GM21381 (cell line): ENCODE measurements at regions not wholly inside any gene's neighbourhood (a gene's known extent, or its start where the extent isn't known, plus 50 kb on each side); places are given as distances from the start of the nearest gene placed in this dataset.

Experiments
- ATAC-seq: cut with Tn5 transposase; IDR thresholded peaks from one replicate; pipeline ENCODE4 v1.9.1; 2021; ENCODE audit warnings: mild to moderate bottlenecking, moderate library complexity; ENCODE audit not compliant: unreplicated experiment

DNA sequence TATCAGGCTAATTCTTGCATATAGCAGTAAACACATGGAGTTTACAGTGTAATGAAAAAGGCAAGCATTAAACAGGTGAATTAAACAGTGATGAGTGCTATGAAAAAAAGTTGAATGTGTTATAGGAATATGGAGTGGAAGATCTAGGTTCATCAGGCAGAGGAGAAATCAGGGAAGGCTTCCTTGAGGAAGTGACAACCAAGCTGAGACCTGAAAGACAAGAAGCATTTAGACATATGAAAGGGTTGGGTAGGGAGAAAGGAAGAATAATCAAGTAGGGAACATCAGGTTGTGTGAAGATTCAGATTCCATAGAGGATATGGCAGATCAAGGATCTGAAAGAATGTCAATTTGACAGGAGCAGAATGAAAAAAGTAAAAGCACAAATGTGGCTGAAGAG is 612.5 kb downstream of the PRELID2 start:
- ATAC-seq, result no peak

DNA sequence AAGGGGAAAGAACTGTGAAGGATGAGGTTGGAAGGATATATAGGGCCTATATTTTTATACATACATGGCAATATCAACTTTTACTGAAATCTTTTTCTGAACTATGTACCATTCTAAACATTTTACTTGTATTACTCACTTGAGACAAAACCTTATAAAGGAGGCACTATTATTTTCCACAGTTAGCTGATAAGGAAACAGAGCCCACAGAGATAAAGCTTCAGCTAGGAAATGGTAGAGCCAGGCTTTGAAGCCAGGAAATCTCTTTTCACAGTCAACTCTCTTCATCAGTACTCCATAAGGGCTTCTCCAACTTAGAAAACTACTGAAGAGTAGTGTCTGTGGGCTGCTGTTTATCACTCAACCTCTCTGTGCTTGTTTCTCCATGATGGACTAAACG is 613.7 kb downstream of the PRELID2 start:
- no peak for ATAC-seq

GRCh38 chr5:145220481-145220880 is 614.7 kb downstream of the PRELID2 start:
- no peak for ATAC-seq

DNA sequence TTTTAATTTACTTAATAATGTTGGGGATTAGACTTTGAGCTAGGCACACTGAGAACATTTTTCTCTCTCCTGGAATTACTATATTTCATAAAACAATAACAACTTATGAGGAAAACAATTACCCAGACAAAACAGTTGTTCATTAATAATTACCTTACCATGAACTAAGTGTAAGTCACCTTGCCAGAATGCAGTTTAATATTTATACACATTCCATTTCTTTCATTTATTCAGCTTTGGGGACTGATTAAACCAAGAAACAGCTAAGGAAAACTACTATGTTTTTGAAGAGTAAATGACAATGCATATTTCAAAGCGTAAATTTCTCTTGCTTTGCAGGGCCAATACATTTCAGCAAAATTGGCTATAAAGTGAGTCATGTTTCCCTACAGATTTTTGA is 616.2 kb downstream of the PRELID2 start:
- ATAC-seq, result no peak

DNA sequence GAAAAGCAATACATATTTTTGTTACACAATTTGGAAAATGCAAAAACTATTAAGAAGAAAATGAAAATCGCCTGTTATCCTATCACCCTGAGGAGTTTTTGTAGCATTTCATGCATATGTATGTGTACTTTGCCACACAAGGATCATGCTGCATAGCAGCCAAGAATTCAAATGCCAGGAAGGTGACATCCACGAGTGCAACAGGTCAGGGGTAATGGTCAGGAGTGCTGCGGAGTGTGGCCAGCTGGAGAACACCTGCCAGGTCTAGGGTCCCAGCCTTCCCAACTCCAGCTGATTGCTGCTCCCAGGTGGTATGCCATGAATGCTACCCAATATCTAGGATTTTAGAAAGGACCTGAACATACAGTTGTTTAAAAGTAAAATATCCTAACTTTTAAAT is 617.1 kb downstream of the PRELID2 start:
- ATAC-seq, result no peak

DNA sequence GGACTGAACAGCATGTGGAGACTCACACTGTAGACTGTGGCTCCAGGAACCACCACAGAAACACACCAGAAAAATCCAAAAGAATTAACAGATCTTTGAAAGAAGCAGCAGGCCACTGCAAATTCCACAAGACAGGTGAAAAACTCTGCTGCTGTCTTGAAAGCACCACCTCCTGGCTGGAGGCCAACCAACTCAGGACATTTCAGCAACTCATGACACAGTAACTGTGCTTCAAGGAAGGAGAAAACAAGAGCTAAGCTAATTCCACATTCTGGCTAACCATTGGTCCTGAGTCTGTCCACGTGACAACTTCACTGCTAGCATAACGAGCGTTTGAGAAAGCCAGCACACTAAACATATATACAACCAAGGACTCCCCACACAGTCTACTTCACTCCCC is 625.1 kb downstream of the PRELID2 start:
- ATAC-seq, result no peak

- ATAC-seq, result no peak
Observed at GRCh38 chr5:145205546-145205945, 629.6 kb downstream of the PRELID2 start.

DNA sequence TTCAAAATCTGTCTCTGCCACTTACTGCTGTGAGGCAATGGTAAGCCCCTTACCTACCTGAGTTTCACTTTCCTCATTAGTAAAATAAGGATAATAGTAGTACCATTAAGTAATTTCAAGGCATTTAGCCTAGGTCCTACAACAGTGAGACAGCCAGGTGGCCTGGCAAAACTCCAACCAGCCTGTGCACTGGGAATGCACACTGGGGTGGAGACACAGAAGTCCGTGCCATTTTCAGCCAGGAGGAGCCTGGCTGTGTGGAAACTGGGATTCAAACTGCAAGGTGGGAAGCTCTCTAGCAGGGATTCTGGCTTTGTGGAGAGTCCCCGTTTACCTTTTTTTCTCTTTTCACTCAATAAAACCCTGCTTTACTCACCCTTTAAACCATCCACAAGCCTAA is 630.4 kb downstream of the PRELID2 start:
- no peak for ATAC-seq

GRCh38 chr5:145203193-145203592 is 631.9 kb downstream of the PRELID2 start:
- ATAC-seq, result no peak

- ATAC-seq, result no peak
Observed at GRCh38 chr5:145198525-145199260, 636.4 kb downstream of the PRELID2 start.

DNA sequence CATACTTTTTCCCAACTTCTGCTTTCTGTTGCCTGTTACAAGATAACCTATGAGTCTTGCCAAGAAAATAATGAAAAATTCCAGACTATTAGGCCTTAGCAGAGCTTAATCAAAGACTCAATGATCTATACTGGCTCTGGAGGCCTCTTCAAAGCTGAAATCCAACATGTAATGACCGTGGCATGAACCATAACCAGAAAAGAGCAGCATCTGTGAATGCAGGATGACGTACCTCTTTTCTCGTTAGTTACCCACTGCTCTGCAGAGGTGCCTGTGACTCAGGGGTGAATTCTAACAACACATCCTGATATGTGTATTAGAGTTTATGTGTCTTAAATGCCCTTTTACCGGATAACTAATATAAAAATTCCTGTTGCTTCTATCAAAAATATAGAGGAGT is 645.4 kb downstream of the PRELID2 start:
- no peak for ATAC-seq

GRCh38 chr5:145180371-145180770 is 654.8 kb downstream of the PRELID2 start:
- no peak for ATAC-seq

- no peak for ATAC-seq
Observed at GRCh38 chr5:145178641-145179523, 656.3 kb downstream of the PRELID2 start.

DNA sequence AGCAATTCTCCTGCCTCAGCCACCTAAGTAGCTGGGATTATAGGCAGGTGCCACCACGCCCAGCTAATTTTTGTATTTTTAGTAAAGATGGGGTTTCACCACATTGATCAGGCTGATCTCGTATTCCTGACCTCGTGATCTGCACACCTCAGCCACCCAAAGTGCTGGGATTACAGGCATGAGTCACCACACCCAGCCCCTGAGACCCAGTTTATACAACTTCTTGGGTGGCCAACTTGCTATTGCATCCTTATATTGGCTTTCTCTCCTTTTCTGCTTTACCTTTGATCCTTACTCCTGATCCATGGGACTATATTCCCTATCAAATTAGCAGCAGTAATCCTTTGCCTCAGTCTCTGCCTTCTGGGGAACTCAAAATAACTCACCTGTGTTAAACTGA is 659.1 kb downstream of the PRELID2 start:
- no peak for ATAC-seq

DNA sequence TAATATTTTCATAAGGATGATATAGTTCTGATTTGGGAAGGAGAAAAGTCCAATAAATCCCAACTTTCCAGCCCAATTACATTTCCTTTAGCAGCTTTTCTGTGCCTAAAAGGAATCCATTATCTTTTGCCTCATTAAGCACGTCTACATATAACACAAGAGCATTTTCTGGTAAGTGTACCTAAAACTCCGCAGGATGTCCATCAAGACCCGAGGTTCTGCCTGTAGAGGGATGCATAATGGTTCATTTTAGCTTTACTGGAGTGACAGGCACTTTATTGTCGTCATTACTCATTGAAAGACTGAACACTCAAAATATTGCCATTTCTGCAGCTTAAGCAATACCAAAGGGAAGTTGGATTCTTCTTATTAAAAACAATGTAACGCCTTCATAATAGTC is 669.0 kb downstream of the PRELID2 start:
- no peak for ATAC-seq

DNA sequence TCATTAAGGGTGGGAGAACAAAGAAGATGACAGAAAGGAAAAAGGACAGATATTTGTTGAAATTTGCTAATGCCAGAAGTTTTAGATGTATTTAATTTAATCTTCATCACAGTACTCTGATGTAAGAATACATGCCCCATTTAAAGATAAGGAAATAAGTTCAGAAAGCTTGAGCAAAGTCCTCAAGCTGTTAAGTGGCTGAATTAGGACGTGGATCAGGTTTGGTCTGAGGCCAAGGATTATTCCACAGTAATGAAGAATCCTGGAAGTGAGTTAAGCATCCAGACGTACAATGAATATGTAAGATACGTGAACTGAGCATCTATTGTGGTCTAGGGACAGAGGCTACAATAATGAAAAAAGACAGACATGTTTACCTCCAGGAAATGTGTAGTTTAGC is 671.3 kb downstream of the PRELID2 start:
- no peak for ATAC-seq

- ATAC-seq, result no peak
Observed at GRCh38 chr5:145162626-145163025, 672.5 kb downstream of the PRELID2 start.

- no peak for ATAC-seq
Observed at GRCh38 chr5:145161391-145161790, 673.8 kb downstream of the PRELID2 start.

DNA sequence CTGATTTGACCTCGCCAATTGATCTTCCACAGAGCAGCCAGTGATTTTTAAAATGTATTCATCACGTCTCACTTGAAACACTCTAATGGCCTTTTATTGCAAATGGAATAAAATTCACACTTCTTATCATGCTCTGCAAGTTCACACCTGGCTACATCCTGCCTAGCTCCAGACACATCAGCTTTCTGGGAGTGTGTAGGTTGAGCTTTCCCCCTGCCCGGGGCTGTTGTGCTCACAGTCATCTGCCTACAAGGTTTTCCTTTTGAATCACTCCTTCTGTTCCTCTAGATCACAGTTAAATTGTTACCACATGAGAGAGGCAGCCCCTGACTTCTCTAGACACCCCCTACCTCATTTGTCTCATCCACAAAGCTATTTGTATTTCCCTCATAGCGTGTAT is 674.5 kb downstream of the PRELID2 start:
- ATAC-seq, result no peak

DNA sequence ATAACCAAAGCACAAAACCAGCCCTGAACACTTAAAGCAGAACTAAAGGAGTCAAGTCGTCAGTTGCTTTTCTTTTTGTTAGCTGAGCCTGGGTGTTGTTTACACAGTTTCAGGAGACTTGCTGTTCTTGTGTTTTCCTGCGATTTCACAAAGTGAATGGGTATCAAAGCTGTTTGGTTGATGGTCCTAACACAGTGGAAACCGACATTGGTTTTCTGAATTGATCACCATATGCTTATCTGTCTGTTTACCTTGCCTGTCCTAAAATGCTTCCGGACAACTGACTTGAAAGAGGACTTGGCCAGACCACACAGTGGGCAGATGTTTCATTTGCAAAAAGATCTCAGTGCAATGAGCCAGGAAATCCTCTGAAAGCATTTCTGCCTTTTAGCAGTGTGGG is 676.4 kb downstream of the PRELID2 start:
- ATAC-seq, result no peak

- no peak for ATAC-seq
Observed at GRCh38 chr5:145157841-145158240, 677.3 kb downstream of the PRELID2 start.

DNA sequence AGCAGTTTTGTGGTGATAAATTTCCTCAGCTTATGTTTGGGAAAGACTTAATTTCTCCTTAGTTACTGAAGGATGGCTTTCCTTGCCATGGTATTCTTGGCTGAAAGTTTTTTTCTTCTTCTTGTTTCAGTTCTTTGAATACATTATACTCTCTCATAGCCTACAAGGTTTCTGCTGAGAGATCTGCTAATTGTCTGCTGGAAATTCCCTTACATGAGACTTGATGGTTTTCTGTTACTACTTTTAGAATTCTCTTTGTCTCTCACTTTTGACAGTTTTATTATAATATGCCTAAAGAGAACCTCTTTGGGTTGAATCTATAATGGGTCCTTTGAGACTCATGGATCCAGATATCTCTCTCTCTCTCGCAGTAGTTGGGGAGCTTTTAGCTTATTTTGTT is 693.6 kb downstream of the PRELID2 start:
- ATAC-seq, result no peak
